Panc1 (cell line): ENCODE measurements at regions not wholly inside any gene's neighbourhood (a gene's known extent, or its start where the extent isn't known, plus 50 kb on each side); places are given as distances from the start of the nearest gene placed in this dataset.

Source experiments
- CTCF ChIP-seq: fragments of 450-650 bp; IDR thresholded peaks from 2 replicates; pipeline ENCODE4 v1.5.1; 2017; ENCODE audit warnings: mild to moderate bottlenecking
- POLR2AphosphoS5 ChIP-seq: IDR thresholded peaks from 2 replicates; pipeline ENCODE4 v1.6.1; 2012; ENCODE audit warnings: mild to moderate bottlenecking, low read depth, low read length, moderate library complexity
- REST ChIP-seq, 2 experiments: IDR thresholded peaks; 2 replicates each; pipeline ENCODE4 v1.6.1; 2011 to 2012; ENCODE audit warnings: low read depth in 2 of 2, control low read depth in 1 of 2, low read length in 1 of 2, mild to moderate bottlenecking in 1 of 2, moderate library complexity in 1 of 2; ENCODE audit not compliant: insufficient read depth in 1 of 2
- SIN3A ChIP-seq: IDR thresholded peaks from 2 replicates; pipeline ENCODE4 v1.6.1; 2012; ENCODE audit warnings: low read depth, mild to moderate bottlenecking, low read length, moderate library complexity, borderline replicate concordance; ENCODE audit not compliant: insufficient read depth
- TCF7L2 ChIP-seq: IDR thresholded peaks from 2 replicates; pipeline ENCODE4 v1.6.1; 2011; ENCODE audit warnings: mild to moderate bottlenecking, low read depth, low read length, inconsistent platforms

DNA sequence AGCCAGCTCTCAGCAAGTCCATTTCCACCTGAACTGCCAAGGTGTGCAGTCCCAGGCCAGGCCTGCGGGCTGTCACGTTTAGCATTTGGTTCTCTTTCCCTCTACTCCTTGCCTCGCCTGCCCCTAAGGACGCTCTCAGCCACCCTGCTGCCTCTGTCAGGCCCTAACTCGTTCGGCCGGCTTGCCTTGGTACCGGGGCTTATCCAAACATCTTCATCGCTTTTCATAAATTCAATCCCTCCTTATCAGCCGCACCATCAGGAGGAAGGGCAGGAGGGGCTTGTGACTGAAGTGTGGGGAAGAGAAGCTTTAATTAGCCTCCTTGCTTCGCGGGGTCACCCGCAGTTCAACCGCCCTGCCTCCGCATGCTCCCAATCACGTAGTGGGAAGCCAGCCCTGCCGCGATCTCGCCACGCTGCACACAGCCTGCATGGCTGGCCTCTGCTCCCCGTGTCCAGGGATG is 231.1 kb downstream of the SOX9 start:
- no peak for TF ChIP-seq CTCF
- TF ChIP-seq POLR2AphosphoS5, result no peak
- TF ChIP-seq REST (IDR thresholded peaks at IDR 0.05; ENCODE audit: insufficient read depth in 1 of 2, low read depth in 2 of 2, low read length in 1 of 2), result no peak
- TF ChIP-seq TCF7L2, result no peak
- no peak for TF ChIP-seq SIN3A
